Activated naive CD4-positive, alpha-beta T cell treated with anti-CD3 and anti-CD28 coated beads, Interleukin-2, amount 50 U/mL, for 72 hours (primary cell): ENCODE measurements at regions not wholly inside any gene's neighbourhood (a gene's known extent, or its start where the extent isn't known, plus 50 kb on each side); places are given as distances from the start of the nearest gene placed in this dataset.

Experiments used
- ATAC-seq, 2 donors: fragments of 150-1000 bp; cut with Tn5 transposase; 2 replicates each; pipeline ENCODE4 v1.10.0; 2021; ENCODE audit warnings: mild to moderate bottlenecking in 2 of 2, moderate library complexity in 2 of 2
- DNase-seq, 2 donors: peaks; one replicate each; pipeline ENCODE4 v3.0.0; 2021 to 2022; ENCODE audit warnings: low spot score in 2 of 2
- H3K27ac Mint-ChIP-seq, 2 donors: one replicate each; pipeline ENCODE4 v1.8.0; 2022; ENCODE audit warnings: mild to moderate bottlenecking in 2 of 2, mixed read lengths in 2 of 2
- H3K36me3 Mint-ChIP-seq, 2 donors: one replicate each; pipeline ENCODE4 v1.8.0; 2022; ENCODE audit warnings: mixed read lengths in 2 of 2
- H3K9me3 Mint-ChIP-seq, 2 donors: one replicate each; pipeline ENCODE4 v1.8.0; 2022; ENCODE audit warnings: mixed read lengths in 2 of 2

DNA sequence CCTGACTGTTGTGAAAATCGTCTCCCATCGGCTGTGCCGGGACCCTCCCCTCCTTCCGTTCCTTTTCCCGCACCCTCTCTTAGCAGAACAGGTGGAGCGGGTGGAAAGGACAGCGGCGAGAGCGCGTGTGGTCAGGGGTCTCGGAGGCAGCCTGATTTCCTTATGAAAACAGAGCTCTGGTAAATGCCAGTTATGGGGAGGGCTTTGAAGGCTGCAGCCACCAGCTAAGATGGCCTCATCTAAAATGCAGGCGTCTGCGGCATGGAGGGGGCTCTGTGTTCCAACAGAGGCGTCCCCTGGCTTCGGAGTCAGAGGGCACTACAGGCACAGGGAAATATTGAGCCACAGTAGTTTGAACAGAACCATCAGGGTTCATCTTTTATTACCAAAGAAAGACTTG is 93.8 kb upstream of the SOX1 start:
- ATAC-seq: no peak
- Mint-ChIP-seq H3K36me3 (peaks cover 6 to 20% of the 10 kb centered on the region in 2 donors), H3K27ac (no peak overlapping the region), H3K9me3 (peaks cover 16 to 20% of the 10 kb centered on the region in 2 donors)
- no peak for DNase-seq

- Mint-ChIP-seq H3K27ac (no peak overlapping the region), H3K36me3 (peaks cover 6 to 20% of the 10 kb centered on the region in 2 donors), H3K9me3 (peaks cover 16 to 20% of the 10 kb centered on the region in 2 donors)
- no peak for ATAC-seq
- DNase-seq: no peak
Measured at GRCh38 chr13:111973605-111974340, 93.2 kb upstream of the SOX1 start.

DNA sequence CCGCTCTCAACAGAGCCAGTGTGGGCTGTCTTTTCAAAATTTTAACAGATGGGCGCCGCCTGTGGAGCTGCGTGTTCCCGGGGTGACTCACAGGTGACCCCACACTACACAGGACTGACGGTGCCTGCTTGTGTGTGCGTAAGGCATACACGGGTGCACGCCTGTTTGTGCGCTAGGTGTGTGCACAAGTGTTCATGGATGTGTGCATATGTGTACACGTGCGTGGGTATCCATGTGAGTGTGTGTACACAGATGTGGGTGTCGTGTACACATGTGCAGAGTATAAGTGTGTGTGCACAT is 92.7 kb upstream of the SOX1 start:
- Mint-ChIP-seq H3K27ac (no peak overlapping the region), H3K36me3 (peaks cover 6 to 20% of the 10 kb centered on the region in 2 donors), H3K9me3 (peaks cover 16 to 20% of the 10 kb centered on the region in 2 donors)
- DNase-seq (no peak), ATAC-seq (no peak)

DNA sequence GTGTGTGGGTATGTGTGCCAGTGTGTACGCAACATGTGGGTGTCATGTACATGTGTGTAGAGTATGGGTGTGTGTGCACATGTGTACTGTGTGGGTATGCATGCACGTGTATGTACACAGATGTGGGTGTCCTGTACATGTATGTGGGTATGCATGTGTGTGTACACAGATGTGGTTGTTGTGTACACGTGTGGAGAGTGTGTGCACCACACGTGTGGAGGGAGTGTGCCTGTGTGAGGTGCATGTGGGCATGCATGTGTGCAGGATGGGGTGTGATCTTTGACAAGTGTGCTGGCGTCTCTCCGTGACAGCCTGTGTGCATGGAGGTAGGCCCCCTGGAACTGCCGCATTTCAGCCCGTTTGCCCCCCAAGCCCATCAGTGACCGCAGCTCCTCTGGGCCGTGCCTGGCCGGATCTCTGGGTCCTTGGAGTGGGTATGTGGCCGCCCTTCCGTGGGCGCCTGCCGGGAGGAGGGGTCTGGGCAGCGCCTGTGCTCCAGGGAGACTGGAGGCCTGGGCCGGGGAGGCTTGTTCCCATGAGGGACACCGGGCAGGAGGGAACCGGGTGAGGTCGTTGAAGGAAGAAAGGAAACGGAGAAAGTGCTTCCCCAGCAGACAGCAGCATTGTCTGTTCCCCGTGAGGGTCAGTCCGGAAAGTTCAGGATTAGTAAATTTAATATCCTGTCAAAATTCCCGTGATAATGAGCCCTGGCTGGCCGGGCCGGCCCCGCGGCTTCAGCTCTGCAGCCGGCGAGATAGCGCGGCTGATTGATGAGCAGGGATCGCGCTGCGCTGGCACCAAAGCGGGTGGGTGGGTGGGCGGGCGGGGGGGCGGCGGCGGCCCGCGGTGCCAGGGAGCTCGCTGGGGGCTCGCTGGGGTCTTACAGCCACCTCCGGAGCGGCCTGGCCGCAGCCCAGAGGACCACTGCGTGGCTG is 91.1 kb upstream of the SOX1 start:
- peaks cover 6 to 20% of the 10 kb centered on the region in 2 donors for H3K36me3 Mint-ChIP-seq
- H3K27ac Mint-ChIP-seq: no peak overlapping the region
- peaks cover 16 to 20% of the 10 kb centered on the region in 2 donors for H3K9me3 Mint-ChIP-seq
- no peak for DNase-seq
- no peak for ATAC-seq

DNA sequence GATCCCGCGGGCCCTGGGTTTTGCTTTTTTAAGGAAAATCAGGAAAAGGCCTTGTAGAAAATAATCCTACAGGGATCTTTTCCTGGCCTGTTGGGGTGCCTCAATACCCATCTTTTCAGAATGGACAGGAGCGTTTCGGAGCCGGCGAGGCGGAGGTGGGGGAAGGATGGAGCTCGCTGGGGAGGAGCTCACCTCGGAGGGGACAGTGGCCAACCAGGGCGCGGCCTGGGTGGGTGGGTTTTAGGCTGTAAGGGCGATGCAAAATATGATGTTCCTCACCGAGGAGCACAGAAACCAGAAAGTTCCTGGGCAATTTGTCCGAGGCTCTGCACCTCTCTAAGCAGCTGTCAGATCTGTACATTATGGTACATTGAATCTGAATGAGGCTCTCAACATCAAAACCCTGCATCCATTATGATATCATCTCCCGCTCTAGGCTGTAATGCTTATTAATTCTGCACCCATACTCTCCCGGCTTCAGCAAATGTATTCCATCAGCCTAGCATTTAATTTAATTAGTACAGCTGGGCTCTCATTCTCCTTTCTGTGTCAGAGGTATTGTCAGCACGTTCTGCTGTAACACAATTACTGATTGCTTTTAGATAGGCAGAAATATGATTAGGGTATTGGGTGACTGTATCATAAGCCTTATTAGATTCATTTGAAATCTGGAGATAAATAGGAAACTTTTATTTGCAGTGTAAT is 90.3 kb upstream of the SOX1 start:
- no peak for ATAC-seq
- DNase-seq: no peak
- Mint-ChIP-seq H3K27ac (no peak overlapping the region), H3K9me3 (peaks cover 16 to 20% of the 10 kb centered on the region in 2 donors), H3K36me3 (peaks cover 14 to 20% of the 10 kb centered on the region in 2 donors)

GRCh38 chr13:111977179-111977506 is 89.8 kb upstream of the SOX1 start:
- peaks cover 15 to 20% of the 10 kb centered on the region in 2 donors for H3K36me3 Mint-ChIP-seq
- DNase-seq (no peak), ATAC-seq (no peak)
- H3K27ac Mint-ChIP-seq: no peak overlapping the region
- H3K9me3 Mint-ChIP-seq: peaks cover 16 to 20% of the 10 kb centered on the region in 2 donors

GRCh38 chr13:111978546-111978945 is 88.4 kb upstream of the SOX1 start:
- peaks cover 16 to 20% of the 10 kb centered on the region in 2 donors for H3K9me3 Mint-ChIP-seq
- DNase-seq (no peak), ATAC-seq (no peak)
- no peak overlapping the region for H3K27ac Mint-ChIP-seq
- peaks cover 15 to 20% of the 10 kb centered on the region in 2 donors for H3K36me3 Mint-ChIP-seq

- ATAC-seq (no peak), DNase-seq (no peak)
- no peak overlapping the region for H3K27ac Mint-ChIP-seq
- peaks cover 2 to 9% of the 10 kb centered on the region in 2 donors for H3K36me3 Mint-ChIP-seq
- peaks cover 3 to 7% of the 10 kb centered on the region in 2 donors for H3K9me3 Mint-ChIP-seq
Measured at GRCh38 chr13:111980146-111980929, 86.6 kb upstream of the SOX1 start.

DNA sequence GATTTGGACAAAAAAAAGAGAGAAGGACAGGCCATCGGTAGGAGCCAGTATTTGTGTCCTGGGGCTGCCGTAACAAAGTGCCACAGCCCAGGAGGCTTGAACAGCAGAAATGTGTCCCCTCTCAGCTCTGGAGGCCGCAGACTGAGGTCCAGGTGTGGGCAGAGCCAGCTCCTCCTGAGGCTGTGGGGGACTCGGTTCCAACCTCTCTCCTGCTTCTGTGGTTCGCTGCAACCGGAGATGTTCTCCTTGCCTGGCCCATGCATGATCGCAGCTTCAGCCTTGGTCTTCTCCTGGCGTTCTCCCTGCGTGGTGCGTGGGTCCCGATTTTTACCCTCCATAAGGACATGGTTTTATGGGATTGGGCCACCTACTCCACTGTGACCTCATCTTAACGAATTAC is 85.9 kb upstream of the SOX1 start:
- DNase-seq: no peak
- Mint-ChIP-seq H3K9me3 (peaks cover 0 to 4% of the 10 kb centered on the region in 2 donors), H3K27ac (no peak overlapping the region), H3K36me3 (peaks cover 0 to 8% of the 10 kb centered on the region in 2 donors)
- no peak for ATAC-seq

DNA sequence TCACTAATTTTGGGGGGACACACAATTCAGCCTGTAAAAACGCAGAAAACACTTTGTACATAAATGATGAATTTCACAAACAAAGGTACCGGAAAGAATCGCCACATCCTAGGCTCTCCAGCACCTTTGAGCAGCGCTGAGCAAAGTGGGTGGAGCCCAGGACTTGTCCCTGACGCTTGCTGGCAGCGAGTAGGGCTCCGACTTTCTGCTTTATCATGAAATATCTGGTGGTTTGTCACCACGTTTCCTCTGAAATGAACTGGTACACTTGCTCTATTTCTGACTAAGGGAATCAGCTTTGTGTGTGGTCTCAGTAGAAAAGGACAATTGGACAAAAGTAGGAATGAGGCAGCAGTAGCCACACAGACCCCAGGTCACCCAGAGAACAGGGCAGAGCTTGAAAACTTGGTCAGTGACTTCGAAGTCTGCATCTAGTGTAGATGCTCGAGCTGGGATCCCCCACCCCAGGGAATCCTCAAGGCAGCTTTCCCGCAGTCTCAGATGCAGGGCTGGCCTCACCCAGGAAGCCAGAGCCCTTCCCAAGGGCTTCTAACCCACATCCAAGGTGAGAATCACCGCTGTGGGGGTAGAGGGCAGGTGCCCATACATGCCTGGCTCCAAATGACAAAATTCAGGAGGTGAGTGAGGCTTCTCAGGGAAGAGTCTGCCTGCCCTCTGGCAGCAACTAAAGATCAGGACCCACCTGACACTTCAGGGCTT is 85.3 kb upstream of the SOX1 start:
- ATAC-seq: no peak
- DNase-seq: no peak
- Mint-ChIP-seq H3K9me3 (peaks cover 0 to 4% of the 10 kb centered on the region in 2 donors), H3K36me3 (peaks cover 0 to 8% of the 10 kb centered on the region in 2 donors), H3K27ac (no peak overlapping the region)

DNA sequence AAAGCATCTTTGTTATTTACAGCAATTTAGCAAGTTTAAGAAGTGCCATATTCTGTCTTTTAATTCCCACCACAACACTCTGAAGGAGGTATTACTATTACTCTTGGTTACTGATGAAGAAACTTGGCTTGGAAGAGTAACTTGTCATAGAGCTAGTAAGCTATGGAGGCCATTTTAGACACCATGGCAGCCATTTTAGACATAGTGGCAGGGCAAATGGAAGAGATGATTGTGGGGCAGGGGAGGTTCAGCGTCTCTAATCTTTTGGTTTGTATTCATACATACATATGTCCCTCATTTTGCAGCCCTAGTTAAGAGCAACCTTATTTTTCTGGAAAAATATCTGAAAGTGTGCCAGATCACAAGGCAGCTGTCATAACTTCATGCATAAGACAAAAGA is 82.6 kb upstream of the SOX1 start:
- peaks cover 11% of the 10 kb centered on the region in 2 donors for H3K9me3 Mint-ChIP-seq
- ATAC-seq (no peak), DNase-seq (no peak)
- peaks cover 0 to 8% of the 10 kb centered on the region in 2 donors for H3K36me3 Mint-ChIP-seq
- H3K27ac Mint-ChIP-seq: no peak overlapping the region

GRCh38 chr13:111990362-111990761 is 76.6 kb upstream of the SOX1 start:
- Mint-ChIP-seq H3K9me3 (peaks cover 17 to 32% of the 10 kb centered on the region in 2 donors), H3K36me3 (peaks cover 8 to 13% of the 10 kb centered on the region in 2 donors), H3K27ac (no peak overlapping the region)
- ATAC-seq: no peak
- no peak for DNase-seq

DNA sequence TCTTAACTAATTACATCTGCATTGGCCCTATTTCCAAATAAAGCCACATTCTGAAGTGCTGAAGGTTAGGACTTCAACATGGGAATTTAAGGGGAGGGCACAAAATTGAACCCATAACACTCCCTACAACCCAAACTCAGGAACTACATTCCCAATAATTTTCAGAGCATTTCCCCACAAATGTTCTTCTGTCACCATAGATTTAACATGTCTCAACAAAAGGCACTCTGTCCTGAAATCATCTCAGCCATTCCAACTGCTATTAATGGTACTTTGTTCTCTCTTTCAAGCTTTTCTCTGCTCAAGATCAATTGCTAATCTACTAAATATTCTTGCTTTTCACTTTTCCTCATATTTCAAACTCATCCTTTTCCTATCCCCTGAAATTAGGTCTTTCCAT is 74.0 kb upstream of the SOX1 start:
- Mint-ChIP-seq H3K36me3 (peaks cover 8 to 13% of the 10 kb centered on the region in 2 donors), H3K27ac (no peak overlapping the region), H3K9me3 (peaks cover 10 to 28% of the 10 kb centered on the region in 2 donors)
- ATAC-seq: no peak
- DNase-seq: no peak

DNA sequence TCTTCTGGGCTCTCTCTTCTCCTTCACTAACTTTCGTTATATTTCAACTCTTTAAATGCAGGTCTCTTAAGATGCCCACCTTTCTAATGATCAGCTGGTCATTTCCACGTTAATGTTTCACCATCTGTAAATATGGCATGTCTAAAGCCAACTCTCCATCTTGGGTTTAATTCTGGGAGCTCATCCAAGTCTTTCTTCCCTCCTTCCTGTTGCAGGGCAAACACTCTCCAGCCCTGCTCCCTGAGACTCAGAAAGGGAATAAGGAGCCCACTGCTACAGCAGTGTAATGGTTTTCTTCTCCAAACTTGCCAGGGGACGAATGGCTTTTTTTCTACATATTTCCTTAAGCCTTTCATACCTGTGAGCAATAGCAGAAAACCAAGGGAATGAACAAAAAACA is 73.3 kb upstream of the SOX1 start:
- H3K36me3 Mint-ChIP-seq: peaks cover 8 to 13% of the 10 kb centered on the region in 2 donors
- H3K9me3 Mint-ChIP-seq: peaks cover 10 to 24% of the 10 kb centered on the region in 2 donors
- no peak for ATAC-seq
- H3K27ac Mint-ChIP-seq: no peak overlapping the region
- no peak for DNase-seq

DNA sequence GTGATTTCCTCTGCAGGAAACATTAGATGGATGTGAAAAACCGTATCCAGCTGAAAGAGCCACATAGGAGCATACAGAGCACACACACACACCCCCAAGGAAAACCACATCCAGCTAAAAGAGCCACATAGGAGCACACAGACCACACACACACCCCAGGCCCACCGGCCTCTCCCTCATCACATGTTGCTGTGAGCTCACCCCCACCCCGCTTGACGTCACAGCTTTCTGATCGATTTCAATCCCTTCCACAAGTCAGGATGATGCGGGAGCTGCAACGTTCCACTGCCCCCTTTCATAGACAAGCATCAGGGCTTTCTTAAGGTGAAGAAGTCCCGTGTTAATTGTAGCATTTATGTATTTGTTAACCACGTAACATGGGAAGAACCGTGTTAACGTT is 72.4 kb upstream of the SOX1 start:
- Mint-ChIP-seq H3K36me3 (peaks cover 7 to 13% of the 10 kb centered on the region in 2 donors), H3K27ac (no peak overlapping the region), H3K9me3 (peaks cover 10 to 20% of the 10 kb centered on the region in 2 donors)

GRCh38 chr13:111999352-111999751 is 67.6 kb upstream of the SOX1 start:
- DNase-seq: no peak
- no peaks in the 10 kb centered on the region for H3K9me3 Mint-ChIP-seq
- no peak overlapping the region for H3K27ac Mint-ChIP-seq
- ATAC-seq: no peak
- H3K36me3 Mint-ChIP-seq: no peaks in the 10 kb centered on the region

More for the DNA sequence above, 72.4 kb upstream of the SOX1 start:
- DNase-seq: no peak
- no peak for ATAC-seq
